ENCODE measurements at regions not wholly inside any gene's neighbourhood (a gene's known extent, or its start where the extent isn't known, plus 50 kb on each side); places are given as distances from the start of the nearest gene placed in this dataset.

DNA sequence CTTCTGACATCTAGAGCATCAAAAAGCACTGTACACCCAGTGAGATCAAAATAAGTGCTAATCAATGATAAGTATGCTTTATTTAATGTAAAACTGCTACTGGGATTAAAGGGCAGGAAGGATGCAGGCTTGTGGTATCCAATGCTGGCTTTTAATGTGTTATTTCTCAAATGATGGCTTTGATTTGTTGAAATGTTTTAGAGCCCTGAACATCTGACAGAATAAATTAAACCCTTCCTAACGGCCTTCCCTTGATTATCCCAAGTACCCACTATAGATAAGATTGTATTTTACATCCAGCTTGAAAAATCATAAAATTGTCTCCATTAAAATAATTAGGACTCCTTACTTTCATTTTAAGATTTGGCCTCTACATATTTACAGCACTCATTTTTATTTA is 382.9 kb downstream of the HNRNPD start:
- no peak for DNase-seq

DNA sequence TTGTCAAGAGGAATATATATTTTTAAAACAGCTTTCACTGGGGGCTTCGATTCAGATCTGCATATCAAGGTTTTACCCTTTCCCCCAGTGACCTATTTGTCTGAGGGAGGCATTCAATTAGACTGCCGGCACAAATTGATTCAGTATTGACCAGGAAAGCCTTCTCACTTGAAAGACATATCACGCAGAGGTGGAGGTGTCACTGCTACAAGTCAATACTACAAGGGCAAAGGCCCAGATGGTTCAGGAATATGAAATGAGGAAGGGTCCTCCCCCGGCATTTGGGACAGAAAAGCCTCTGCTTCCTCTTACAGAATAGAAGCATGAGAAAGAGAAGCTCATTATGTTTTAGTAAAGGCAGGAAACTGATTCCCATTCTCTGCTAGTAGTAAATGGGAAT is 383.6 kb downstream of the HNRNPD start:
- DNase-seq: no peak

DNA sequence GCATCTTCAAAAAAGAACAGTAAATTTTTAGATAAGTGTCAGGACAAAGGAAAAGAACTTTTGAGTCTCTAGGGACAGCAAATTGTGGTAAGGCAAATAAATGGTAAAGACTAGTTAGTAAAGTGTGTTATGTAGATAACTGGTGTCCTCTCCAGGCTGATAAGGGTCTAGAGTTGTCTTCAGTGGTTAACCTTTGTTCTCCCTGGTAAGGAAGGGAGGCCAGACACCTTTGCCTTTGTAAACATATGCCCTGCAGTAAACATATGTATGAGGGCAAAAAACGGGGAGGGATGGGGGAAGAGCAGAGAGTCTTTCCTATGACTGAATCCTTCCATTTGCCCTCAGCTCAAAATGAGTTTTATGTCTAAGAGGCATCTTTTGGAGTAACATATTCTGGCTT is 384.6 kb downstream of the HNRNPD start:
- no peak for DNase-seq

DNA sequence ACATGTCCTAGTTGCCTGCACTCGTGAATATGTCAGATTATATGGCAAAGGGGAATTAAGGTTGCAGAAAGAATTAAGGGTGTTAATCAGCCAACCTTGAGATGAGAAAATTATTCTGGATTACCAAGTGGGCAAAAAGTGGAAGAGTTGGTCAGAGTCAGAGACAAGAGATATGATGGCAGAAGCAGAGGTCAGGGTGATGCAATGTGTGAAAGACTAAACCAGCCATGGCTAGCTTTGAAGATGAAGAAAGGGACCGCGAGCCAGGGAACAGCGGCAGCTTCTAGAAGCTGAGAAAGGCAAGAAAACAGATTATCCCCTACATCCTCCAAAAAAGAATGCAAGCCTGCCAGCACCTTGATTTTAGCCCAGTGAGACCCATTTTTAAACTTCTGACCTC is 385.6 kb downstream of the HNRNPD start:
- no peak for DNase-seq

DNA sequence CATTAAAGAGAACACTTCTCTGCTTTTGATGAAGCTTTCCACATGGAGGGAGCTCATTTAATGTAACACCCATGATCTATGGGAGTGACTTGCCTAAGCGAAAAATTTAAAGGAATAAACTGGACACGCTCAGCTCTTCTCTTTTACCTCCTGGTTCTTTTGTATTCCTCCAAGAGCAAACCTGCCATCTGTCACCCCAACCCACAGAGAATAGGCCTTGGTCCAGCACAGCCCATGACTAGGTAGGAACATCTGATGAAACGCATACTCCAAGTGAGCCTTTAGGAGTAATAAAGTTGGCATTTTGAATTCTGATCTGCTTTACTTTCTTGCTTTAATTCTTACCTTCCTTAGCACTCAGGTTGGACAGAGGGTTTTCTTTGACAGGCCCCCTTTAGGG is 389.0 kb downstream of the HNRNPD start:
- no peak for DNase-seq

DNA sequence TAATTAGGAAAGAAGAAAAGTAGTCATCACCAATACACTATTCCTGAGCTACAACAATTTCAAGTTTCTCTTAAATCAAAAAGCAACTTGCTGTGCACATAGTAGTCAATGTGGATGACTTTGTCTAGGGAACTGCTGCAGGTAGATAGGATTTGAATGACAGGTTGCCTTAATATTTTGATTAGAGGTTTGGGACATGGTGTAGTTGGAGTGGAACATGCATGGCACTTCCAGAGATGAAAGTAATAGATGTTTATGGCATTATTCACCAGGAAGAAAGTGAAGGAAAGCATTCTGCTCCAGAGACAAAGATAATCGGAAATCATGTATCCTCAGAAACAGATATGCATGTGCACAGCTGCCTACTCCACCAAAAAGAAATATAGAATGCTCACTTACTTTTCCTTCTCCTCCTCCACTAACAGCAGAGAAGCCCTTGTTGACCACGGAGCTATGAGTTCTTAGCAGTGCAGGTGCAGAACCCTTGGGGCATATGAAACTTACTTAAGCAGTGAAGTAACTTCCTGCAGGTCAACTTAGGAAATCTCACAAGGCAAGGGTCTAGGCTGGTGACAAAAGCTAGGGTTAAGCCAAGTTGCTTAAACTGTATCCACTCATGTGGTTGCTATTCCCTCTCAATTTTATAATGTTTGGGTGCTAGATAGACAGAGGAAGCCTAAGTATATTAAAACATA is 390.8 kb downstream of the HNRNPD start:
- no peak for DNase-seq

DNA sequence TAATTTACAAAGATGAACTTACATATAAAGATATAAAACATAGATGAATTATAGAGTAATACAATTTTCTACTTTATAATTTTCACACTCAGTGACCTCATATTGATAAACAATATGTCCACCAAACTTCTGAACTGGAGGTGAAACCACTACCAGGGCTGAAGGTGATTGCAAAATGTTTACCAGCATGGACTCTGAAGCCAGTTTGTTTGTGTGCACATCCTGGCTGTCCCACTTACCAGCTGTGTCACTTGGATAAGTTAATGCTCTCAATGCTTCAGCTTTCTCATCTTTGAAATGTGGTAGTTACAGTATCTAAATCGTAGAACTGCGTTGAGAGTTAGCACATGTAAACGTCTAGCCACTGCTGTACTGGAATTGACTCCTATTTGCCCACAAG is 392.6 kb downstream of the HNRNPD start:
- no peak for DNase-seq

DNA sequence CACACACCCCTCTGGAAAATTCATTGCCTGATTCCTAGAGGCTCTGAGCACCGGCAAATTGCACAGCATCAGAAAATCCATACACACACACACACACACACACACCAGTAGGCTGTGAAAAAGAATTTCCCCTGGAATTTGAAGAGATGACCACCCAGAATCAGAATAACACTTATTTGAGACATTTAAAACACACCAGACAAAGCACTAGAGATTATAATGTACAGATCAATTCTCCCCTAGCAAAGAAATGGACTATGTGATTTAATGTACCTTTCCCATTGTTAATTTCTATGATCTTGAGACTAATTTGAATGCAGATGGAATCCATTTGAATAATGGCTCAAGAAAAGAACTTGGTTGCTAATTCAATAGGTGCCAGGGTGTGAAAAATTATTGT is 399.3 kb downstream of the HNRNPD start:
- DNase-seq: no peak

DNA sequence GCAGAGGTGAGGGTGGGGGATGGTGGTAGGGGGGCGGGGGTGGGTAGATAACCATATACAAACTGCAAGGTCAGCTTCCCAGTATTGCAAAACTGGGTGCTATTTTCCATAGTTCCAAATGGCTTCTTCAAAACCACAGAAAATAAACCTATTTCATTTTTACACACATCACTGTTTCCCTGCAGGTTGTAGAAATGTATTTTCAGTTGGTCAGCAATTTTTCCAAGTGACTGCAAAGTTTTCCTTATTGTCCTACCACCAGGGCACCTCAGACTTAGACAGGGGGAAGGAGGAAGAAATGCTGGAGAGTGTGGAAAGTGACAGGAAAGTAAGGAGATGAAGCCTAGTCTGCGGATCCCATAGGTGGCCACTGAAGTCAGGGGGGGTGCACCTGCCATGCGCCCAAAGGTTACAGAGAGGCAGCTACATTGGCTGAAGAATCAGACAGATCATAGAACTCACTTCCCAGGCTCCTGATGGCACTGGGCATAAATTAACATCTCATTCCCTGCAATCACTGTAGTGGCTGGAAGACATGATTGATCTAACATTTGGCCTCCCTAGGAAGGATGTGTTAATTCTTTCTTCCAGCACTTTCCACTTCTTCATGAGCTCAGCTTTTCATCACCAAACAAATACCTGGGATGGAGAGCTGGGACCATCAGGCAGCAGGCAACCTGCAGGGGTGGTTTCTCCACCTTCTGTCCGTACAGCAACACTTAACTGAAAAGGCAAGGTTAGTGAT is 402.0 kb downstream of the HNRNPD start:
- DNase-seq: no peak

DNA sequence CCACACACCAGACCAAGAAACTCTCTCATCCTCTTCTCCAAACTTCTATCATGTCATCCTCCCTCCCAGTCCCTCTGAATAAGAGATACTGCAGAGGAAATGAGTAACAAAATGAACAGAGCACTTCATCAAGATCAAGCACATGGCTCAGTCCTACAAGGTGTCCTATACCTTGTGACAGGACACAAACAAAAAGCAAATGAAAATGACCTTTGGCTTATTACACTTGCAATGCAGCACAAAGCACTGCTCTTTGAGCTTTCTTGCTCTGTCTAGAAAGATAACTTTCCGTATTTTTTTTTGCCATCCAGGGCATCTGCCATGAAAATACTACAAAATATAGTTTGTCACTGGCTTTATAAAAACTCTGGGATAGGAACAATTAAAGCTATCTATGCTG is 402.7 kb downstream of the HNRNPD start:
- DNase-seq: no peak

DNA sequence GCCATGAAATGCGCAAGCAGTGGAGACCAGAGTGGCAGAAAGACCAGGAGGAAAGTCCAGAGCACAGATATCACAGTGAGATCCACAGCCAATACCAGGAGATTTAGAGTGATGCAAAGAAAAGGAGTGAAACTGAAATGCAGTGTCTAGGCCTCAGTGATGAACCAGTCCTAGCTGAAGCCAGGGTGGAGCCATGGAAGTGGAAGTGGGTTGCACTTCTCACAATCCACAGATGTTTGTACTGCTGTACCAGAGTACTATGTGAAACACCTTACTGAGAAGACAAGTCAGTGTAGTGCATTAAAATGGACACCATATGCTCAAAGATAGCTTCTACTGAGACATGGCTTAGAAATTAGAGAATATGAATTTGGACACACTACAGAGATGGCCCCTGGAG is 403.3 kb downstream of the HNRNPD start:
- no peak for DNase-seq

DNA sequence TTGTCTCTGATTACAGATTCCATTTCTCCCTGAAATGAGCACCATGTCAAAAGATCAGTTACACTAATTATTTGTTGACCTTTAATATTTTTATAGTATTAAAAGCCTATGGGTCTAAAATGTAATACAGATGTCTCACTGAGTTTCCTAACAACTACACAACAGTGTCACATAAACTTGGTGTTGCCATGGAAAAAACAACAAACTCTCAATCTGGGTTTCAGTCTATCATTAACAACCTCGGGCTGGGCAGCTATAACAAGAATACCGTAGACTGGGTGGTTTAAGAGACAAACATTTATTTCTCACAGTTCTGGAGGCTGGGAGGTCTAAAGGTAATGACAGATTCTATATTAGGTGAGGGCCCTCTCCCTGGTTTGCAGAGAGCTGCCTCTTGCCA is 407.1 kb downstream of the HNRNPD start:
- no peak for DNase-seq

DNA sequence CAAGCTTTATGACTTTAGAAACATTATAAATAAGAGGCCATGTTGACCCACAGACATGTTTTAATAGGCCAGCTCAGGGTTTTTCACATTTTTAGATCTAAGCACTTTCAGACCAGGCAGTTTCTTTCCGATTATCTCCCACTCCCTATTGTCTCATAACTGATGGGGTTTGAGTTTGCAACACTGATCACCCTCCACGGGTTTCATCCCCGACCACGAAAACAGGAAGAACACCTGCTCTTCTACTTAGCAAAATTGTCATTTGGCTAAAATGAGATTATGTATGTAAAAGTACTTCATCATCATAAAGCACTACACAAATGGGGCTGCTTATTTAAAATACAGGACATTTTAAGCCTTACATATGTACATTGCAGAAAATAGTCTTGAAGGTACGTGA is 407.9 kb downstream of the HNRNPD start:
- DNase-seq: no peak

DNA sequence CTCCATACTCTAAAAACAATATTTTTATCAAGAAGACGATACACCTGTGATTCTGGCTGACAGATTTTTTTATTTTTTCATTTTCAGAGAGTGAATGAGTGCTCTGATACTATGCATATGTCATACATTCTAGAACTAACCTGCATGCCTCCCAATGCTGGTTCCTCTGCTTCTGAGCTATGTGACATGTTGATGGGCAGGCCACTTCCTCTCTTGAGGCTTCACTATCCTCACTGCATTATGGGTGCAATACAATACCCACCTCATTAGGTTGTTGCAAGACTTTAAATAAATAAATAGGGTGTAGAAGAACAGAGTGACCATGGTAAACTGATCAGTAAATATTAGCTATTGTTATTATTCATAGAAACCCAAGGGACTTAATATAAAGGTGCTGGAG is 408.3 kb downstream of the HNRNPD start:
- DNase-seq: no peak

DNA sequence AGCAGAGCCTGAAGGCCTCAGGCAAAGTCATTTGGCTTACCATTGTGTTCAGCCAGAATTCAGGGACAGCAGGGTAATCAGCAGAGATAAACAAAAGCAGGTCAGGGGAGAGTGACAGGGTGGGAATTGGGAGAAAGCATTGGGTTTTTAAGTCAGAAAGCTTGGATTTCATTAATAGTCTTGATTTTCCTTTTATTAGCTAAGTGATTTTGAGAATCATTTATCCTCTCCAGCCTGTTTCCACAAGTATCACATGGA is 410.1 kb downstream of the HNRNPD start:
- DNase-seq: no peak

DNA sequence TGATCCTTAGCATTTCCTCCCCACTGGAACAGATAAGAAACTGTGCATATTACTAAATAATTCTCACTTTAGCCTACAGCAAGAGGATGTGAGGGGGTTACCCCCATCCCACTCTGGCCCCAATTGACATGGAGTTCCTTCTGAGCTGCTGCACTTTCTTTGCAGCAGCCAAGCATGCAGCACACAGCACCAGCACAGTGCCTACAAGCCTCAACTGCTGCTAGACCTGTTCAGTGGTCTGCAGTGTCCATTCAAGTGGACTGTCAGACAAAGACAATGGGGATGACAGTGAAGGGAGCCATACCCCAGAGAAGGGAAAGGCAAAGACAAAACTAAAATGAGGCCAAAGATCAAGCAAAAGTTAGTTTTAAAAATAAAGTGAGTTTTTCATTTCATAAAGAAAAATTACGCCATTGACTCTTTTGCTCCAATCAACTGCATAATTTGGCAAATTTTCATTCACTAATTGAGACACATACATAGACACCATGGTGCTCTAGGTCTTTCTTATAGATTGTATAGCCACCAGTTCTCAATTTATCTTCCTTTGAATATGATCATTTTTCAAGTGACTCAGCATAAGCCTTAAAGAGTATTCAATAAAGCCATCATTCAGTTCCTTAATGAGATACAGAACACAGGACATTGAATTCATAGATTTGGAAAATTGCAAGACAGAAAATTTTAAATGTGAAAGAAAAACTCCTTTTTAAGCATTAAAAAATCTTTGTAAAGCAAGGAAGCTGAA is 410.6 kb downstream of the HNRNPD start:
- DNase-seq: no peak

DNA sequence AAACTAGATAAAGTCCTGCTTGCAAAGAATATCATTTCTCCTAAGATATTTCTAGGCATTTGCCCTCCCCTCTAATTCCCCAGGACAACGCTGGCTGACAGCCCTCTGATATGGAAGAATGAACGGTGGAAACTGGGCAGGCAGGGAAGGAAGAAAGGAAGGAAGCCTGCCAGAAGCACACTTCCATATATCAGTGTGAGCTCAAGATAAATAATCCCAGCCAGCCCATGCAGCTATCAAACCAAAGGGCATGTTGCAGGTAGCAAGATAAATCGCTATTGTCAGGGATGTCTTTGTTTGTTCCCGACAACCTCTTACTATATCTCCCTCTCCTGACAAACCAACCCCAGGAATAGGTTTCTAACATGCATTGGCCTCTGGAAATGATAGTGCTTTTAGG is 412.8 kb downstream of the HNRNPD start:
- DNase-seq: no peak

DNA sequence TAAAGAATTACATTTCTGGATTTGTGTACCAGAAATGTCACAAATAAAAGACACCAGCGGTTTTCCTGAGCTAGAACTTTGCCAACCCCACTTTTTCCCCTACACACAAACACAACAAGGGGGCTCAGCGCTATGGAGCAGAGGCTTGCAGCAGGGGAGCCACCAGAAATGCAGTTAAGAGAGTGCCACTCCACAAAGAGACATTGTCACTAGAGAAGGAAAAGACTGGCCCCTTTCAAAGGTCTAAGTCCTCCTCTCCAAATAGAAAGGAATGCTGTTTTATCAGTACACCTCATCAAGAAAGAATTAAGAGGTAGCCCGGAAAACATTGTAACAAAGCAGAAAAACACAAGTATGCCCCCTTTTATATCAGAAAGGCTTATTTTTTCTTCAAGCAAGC is 419.5 kb downstream of the HNRNPD start:
- no peak for DNase-seq

DNA sequence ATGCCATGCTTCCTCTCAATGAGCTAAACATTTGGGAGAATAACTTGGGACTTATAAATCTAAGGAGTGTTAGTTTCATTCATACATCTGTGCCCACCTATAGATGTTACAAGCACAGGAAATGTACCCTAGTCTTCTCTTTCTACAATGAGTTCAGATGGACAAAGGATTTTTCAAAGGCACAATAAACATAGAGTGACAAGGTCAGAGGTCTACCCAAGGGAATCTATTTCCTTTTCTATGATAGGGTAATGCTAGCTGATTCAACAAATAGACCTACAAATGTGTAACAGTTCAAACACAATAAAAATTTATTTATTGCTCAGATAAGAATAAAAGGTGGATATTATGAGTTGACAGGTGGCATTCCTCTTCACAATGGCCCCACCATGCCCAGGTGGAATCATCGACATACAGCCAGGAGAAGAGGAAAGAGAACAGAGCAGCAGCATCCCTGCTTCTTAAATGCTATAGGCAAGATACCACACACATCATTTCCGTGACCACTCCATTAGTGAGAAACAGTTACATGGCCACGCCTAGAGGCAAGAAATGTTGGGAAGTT is 421.8 kb downstream of the HNRNPD start:
- no peak for DNase-seq

DNA sequence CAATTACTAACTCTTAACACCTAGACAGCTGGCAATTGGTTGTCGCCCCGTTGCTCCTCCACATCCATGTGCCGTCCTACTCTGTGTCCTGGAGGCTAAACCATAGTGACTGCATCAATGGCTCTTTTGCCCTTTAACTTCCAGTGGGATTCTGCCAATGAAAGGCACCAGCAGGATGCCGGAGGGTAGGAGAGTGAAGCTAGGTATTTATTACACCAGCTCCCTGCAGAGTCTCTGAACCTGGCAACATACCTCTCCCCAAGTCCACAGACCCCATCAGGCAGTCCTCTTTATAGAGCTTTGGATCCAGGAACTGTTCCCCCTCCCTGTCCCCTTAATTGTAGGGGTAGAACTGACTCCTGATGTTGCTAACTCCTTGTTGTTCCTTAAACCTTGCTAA is 426.8 kb downstream of the HNRNPD start:
- DNase-seq: no peak

DNA sequence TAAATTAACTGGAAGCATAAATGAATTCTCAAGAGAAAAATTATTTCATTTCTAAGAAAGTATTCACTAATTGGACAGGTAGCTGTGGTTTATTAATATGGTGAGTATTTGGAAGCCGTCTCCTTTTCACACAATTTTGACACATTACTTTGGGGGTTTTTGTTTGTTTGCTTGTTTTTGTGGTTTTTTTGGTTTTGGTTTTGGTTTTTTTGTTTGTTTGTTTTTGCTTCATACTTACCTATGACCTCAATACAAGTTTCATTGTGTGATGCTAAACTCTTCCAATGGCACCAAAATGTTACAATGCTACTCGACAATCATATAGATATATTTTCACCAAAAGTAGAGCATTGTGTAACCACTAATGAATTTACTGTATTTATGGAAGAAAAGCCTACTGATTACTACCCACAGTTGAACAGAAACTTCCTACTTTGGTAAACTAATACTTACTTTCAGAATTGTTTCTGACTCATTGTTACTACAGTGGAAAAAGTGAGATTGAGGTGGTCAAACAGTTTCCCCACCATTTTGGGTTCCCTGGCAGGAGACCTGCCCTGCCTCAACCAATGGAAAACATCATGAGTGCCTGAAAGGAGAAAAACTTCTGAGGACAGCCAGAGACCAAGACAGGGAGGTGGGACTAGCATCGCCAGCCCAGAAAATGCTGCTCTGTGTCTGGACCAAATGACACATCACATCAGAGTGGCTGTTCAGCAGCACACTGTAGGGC is 443.1 kb downstream of the HNRNPD start:
- no peak for DNase-seq

DNA sequence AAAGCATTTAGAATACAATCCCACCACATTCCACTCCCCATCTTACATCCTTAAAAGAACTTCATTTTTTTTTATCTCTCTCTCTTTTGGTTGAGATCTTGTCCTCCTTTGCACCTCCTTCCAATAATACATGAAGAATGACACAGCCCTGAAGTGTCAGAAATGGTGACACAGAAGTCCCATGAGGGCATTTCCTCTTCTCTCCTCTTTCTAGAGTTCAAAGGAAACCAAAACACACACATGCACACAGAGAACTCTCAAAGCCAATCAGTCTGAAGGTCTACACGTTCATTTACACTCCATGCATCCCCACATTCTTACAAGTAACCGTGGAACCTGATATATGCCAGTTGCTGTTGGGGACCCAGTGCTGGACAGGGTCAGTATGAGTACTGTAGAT is 450.7 kb downstream of the HNRNPD start:
- no peak for DNase-seq

DNA sequence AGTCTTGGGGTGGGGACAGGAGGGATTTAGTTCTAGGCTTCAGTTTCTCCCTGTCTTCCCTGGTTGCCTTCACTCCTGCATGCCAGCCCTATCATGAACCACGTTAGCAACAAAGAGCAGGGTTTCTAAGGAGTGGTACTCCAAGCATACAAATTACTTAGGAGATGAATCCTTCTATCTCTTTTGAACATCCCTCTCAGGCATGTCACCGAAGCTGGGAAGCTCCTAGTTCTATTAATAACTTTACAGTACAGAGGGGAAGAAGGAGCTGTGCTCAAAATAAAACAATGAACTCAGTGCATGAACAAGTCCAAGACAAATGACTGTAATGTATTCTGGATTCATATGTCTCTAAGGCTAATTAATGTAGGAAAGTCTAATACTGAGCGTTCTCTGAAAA is 450.6 kb upstream of the RASGEF1B start:
- DNase-seq: no peak

Measured in NCI-H526 (cell line).